Endodermal cell (in vitro differentiated cells): ENCODE measurements at regions not wholly inside any gene's neighbourhood (a gene's known extent, or its start where the extent isn't known, plus 50 kb on each side); places are given as distances from the start of the nearest gene placed in this dataset.

ENCODE experiments used
- DNase-seq: peaks from one replicate; pipeline ENCODE4 v3.0.0-alpha.2; 2017
- H3K27ac ChIP-seq: 2 replicates; pipeline ENCODE4 v1.5.1; 2013; ENCODE audit warnings: mild to moderate bottlenecking, low read depth, low read length, moderate library complexity
- H3K27me3 ChIP-seq: 2 replicates; pipeline ENCODE4 v1.6.1; 2013; ENCODE audit warnings: mild to moderate bottlenecking, low read length, moderate library complexity; ENCODE audit not compliant: insufficient read depth, control insufficient read depth, poor library complexity, severe bottlenecking
- H3K36me3 ChIP-seq: 2 replicates; pipeline ENCODE4 v1.7.0; 2013; ENCODE audit warnings: mild to moderate bottlenecking, low read length, moderate library complexity; ENCODE audit not compliant: control insufficient read depth, insufficient read depth
- H3K4me1 ChIP-seq: one replicate; pipeline ENCODE4 v1.7.0; 2013; ENCODE audit warnings: low read length; ENCODE audit not compliant: control insufficient read depth, insufficient read depth
- H3K4me3 ChIP-seq: 2 replicates; pipeline ENCODE4 v1.5.1; 2013; ENCODE audit warnings: mild to moderate bottlenecking, low read length, moderate library complexity
- H3K9ac ChIP-seq: 2 replicates; pipeline ENCODE4 v1.6.1; 2013; ENCODE audit warnings: mild to moderate bottlenecking, low read length, moderate library complexity; ENCODE audit not compliant: poor library complexity, severe bottlenecking; ENCODE audit errors: extremely low read depth
- H3K9me3 ChIP-seq: 2 replicates; pipeline ENCODE4 v1.6.1; 2013; ENCODE audit warnings: mild to moderate bottlenecking, low read length, moderate library complexity; ENCODE audit not compliant: control insufficient read depth
- H3K27ac Mint-ChIP-seq: 2 replicates; pipeline ENCODE4 v1.8.0; 2020; ENCODE audit warnings: mixed read lengths
- H3K27me3 Mint-ChIP-seq: 2 replicates; pipeline ENCODE4 v1.8.0; 2021; ENCODE audit warnings: mild to moderate bottlenecking, mixed read lengths; ENCODE audit not compliant: insufficient read depth
- H3K36me3 Mint-ChIP-seq: 2 replicates; pipeline ENCODE4 v1.8.0; 2020; ENCODE audit warnings: low read depth, mixed read lengths
- H3K4me1 Mint-ChIP-seq: 2 replicates; pipeline ENCODE4 v1.8.0; 2020; ENCODE audit warnings: mixed read lengths
- H3K4me3 Mint-ChIP-seq: 2 replicates; pipeline ENCODE4 v1.8.0; 2020; ENCODE audit warnings: mild to moderate bottlenecking, moderate library complexity, mixed read lengths
- H3K9me3 Mint-ChIP-seq: 2 replicates; pipeline ENCODE4 v1.8.0; 2020; ENCODE audit warnings: mild to moderate bottlenecking, mixed read lengths
- CTCF ChIP-seq: fragments of 200-600 bp; sonication (generic); conservative IDR thresholded peaks from 2 replicates; pipeline ENCODE4 v1.5.0; 2021; ENCODE audit warnings: antibody characterized with exemption, mild to moderate bottlenecking
- WGBS, 2 experiments: methylation state at CpG; one replicate each; pipeline versions ENCODE4 v1.1.5 to v1.1.7; 2013; ENCODE audit warnings: missing lambda C conversion rate in 2 of 2, mixed read lengths in 1 of 2; ENCODE audit not compliant: insufficient coverage in 1 of 2, insufficient read length in 1 of 2; 5-methylcytosine and 5-hydroxymethylcytosine counted together

- peaks cover 27% of the 10 kb centered on the region for H3K36me3 ChIP-seq
- DNase-seq, result no peak
- H3K9ac ChIP-seq, result no peak overlapping the region
- H3K9me3 ChIP-seq, result no peaks in the 10 kb centered on the region
- H3K4me3 ChIP-seq, result no peak overlapping the region
- Mint-ChIP-seq H3K36me3 (peaks cover 45% of the 10 kb centered on the region), H3K4me1 (peaks cover 7% of the 10 kb centered on the region), H3K4me3 (no peak overlapping the region), H3K27ac (no peak overlapping the region), H3K9me3 (no peaks in the 10 kb centered on the region), H3K27me3 (no peaks in the 10 kb centered on the region)
- WGBS, 2 experiments, result 98 to 100% methylated on average over 2 of the region's 2 CpGs
- no peaks in the 10 kb centered on the region for H3K4me1 ChIP-seq
- no peak overlapping the region for H3K27ac ChIP-seq
- no peaks in the 10 kb centered on the region for H3K27me3 ChIP-seq
- no peak for TF ChIP-seq CTCF
Measured at GRCh38 chr2:74081763-74082110, 66.0 kb downstream of the BOLA3 start.

GRCh38 chr2:74083750-74084149 is 64.0 kb downstream of the BOLA3 start:
- H3K36me3 ChIP-seq, result peaks cover 45% of the 10 kb centered on the region
- H3K4me3 Mint-ChIP-seq, result no peak overlapping the region
- H3K27me3 Mint-ChIP-seq, result no peaks in the 10 kb centered on the region
- H3K27ac ChIP-seq, result no peak overlapping the region
- H3K9me3 Mint-ChIP-seq, result no peaks in the 10 kb centered on the region
- no peaks in the 10 kb centered on the region for H3K4me1 ChIP-seq
- H3K4me3 ChIP-seq, result no peak overlapping the region
- peaks cover 58% of the 10 kb centered on the region for H3K36me3 Mint-ChIP-seq
- H3K27ac Mint-ChIP-seq, result no peak overlapping the region
- WGBS, 2 experiments, result 95 to 98% methylated on average over 9 to 11 of the region's 11 CpGs
- no peak for TF ChIP-seq CTCF
- H3K4me1 Mint-ChIP-seq, result no peaks in the 10 kb centered on the region
- H3K9ac ChIP-seq, result no peak overlapping the region
- no peaks in the 10 kb centered on the region for H3K9me3 ChIP-seq
- H3K27me3 ChIP-seq, result no peaks in the 10 kb centered on the region
- no peak for DNase-seq
